Endothelial cell of umbilical vein (primary cell): ENCODE measurements at regions not wholly inside any gene's neighbourhood (a gene's known extent, or its start where the extent isn't known, plus 50 kb on each side); places are given as distances from the start of the nearest gene placed in this dataset.

Experiments
- EZH2 ChIP-seq: IDR thresholded peaks from 2 replicates; pipeline ENCODE4 v1.6.1; 2012; ENCODE audit warnings: borderline replicate concordance, low read depth, mild to moderate bottlenecking, moderate library complexity, low read length, inconsistent platforms; ENCODE audit not compliant: severe bottlenecking
- FOS ChIP-seq: IDR thresholded peaks from 2 replicates; pipeline ENCODE4 v1.6.1; 2011; ENCODE audit warnings: mild to moderate bottlenecking, low read length, moderate library complexity, borderline replicate concordance; ENCODE audit not compliant: insufficient read depth
- GATA2 ChIP-seq: IDR thresholded peaks from 2 replicates; pipeline ENCODE4 v1.7.0; 2011; ENCODE audit warnings: low read depth, mild to moderate bottlenecking, moderate library complexity, mixed read lengths, low read length; ENCODE audit not compliant: insufficient read length, insufficient read depth
- JUN ChIP-seq: IDR thresholded peaks from 2 replicates; pipeline ENCODE4 v1.6.1; 2011; ENCODE audit warnings: borderline replicate concordance, low read depth; ENCODE audit not compliant: insufficient read length, insufficient read depth
- POLR2A ChIP-seq: IDR thresholded peaks from 2 replicates; pipeline ENCODE4 v1.6.1; 2012; ENCODE audit warnings: low read depth, mild to moderate bottlenecking, control low read depth, low read length
- POLR2AphosphoS5 ChIP-seq: IDR thresholded peaks from 2 replicates; pipeline ENCODE4 v1.6.1; 2012; ENCODE audit warnings: low read depth, mild to moderate bottlenecking, control low read depth, low read length, moderate library complexity; ENCODE audit not compliant: insufficient read depth
- TF ChIP-seq, protein P1 (sequence below), 2 donors: IDR thresholded peaks; 1 replicate in 1 of 2; 2 replicates in 1 of 2; pipeline ENCODE4 v1.5.1; 2011; ENCODE audit warnings: low read length in 2 of 2, mild to moderate bottlenecking in 2 of 2, moderate library complexity in 2 of 2, control low read depth in 1 of 2, inconsistent platforms in 1 of 2, low read depth in 1 of 2; ENCODE audit not compliant: insufficient read depth in 1 of 2; ENCODE audit errors: extremely low read depth in 1 of 2

DNA sequence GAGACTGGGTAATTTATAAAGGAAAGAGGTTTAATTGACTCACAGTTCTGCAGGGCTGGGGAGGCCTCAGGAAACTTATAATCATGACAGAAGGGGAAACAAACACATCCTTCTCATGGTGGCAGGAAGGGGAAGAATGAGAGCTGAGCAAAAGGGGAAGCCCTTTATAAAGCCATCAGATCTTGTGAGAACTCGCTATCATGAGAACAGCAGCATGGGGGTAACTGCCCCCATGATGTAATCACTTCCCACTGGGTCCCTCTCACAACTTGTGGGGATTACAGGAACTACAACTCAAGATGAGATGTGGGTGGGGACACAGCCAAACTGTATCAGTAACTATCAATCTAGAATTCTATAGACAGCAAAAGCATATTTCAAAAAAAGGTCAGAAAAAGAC, 64.7 kb upstream of the ACTRT2 start:
- TF ChIP-seq, protein P1, sequence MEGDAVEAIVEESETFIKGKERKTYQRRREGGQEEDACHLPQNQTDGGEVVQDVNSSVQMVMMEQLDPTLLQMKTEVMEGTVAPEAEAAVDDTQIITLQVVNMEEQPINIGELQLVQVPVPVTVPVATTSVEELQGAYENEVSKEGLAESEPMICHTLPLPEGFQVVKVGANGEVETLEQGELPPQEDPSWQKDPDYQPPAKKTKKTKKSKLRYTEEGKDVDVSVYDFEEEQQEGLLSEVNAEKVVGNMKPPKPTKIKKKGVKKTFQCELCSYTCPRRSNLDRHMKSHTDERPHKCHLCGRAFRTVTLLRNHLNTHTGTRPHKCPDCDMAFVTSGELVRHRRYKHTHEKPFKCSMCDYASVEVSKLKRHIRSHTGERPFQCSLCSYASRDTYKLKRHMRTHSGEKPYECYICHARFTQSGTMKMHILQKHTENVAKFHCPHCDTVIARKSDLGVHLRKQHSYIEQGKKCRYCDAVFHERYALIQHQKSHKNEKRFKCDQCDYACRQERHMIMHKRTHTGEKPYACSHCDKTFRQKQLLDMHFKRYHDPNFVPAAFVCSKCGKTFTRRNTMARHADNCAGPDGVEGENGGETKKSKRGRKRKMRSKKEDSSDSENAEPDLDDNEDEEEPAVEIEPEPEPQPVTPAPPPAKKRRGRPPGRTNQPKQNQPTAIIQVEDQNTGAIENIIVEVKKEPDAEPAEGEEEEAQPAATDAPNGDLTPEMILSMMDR (IDR thresholded peaks at IDR 0.05; ENCODE audit: extremely low read depth in 1 of 2, insufficient read depth in 1 of 2, low read depth in 1 of 2, low read length in 2 of 2): no peak
- TF ChIP-seq POLR2A (no peak), JUN (no peak), FOS (no peak), EZH2 (no peak), POLR2AphosphoS5 (no peak), GATA2 (no peak)
